NCI-H1436 (cell line): ENCODE measurements at regions not wholly inside any gene's neighbourhood (a gene's known extent, or its start where the extent isn't known, plus 50 kb on each side); places are given as distances from the start of the nearest gene placed in this dataset.

Experiments used
- DNase-seq: peaks from one replicate; lab custom pipeline; 2025; lab: John Stamatoyannopoulos, UW

- DNase-seq: no peak
These were observed 1888.6 kb downstream of the MRPL39 start for GRCh38 chr21:23718446-23719285.

- DNase-seq: no peak
These were observed 1895.1 kb downstream of the MRPL39 start for GRCh38 chr21:23712166-23712565.

GRCh38 chr21:23706431-23706830 lies 1900.8 kb downstream of the MRPL39 start:
- no peak for DNase-seq

- DNase-seq: no peak
These were observed 1907.9 kb downstream of the MRPL39 start for GRCh38 chr21:23699402-23699801.

- no peak for DNase-seq
These were observed 1908.7 kb downstream of the MRPL39 start for GRCh38 chr21:23698619-23699018.

GRCh38 chr21:23695443-23695842 lies 1911.8 kb downstream of the MRPL39 start:
- DNase-seq: no peak

GRCh38 chr21:23694390-23694789 lies 1912.9 kb downstream of the MRPL39 start:
- no peak for DNase-seq

GRCh38 chr21:23690316-23690715 lies 1917.0 kb downstream of the MRPL39 start:
- DNase-seq: no peak

- no peak for DNase-seq
These were observed 1920.4 kb downstream of the MRPL39 start for GRCh38 chr21:23686737-23687523.

- no peak for DNase-seq
These were observed 1922.8 kb downstream of the MRPL39 start for GRCh38 chr21:23684431-23684830.

GRCh38 chr21:23664193-23664694 lies 1943.0 kb downstream of the MRPL39 start:
- DNase-seq: no peak

- DNase-seq: no peak
These were observed 1946.7 kb downstream of the MRPL39 start for GRCh38 chr21:23660560-23660959.

GRCh38 chr21:23644768-23645167 lies 1962.5 kb downstream of the MRPL39 start:
- DNase-seq: no peak

- no peak for DNase-seq
These were observed 1967.6 kb downstream of the MRPL39 start for GRCh38 chr21:23639721-23640120.

GRCh38 chr21:23638131-23638695 lies 1969.1 kb downstream of the MRPL39 start:
- DNase-seq: no peak

GRCh38 chr21:23633447-23633940 lies 1973.8 kb downstream of the MRPL39 start:
- no peak for DNase-seq

- DNase-seq: no peak
These were observed 1983.0 kb downstream of the MRPL39 start for GRCh38 chr21:23624281-23624680.

- no peak for DNase-seq
These were observed 1994.3 kb downstream of the MRPL39 start for GRCh38 chr21:23613014-23613413.

- DNase-seq: no peak
These were observed 1995.1 kb downstream of the MRPL39 start for GRCh38 chr21:23612210-23612609.

GRCh38 chr21:23607782-23608431 lies 1999.4 kb downstream of the MRPL39 start:
- DNase-seq: no peak

GRCh38 chr21:23601549-23601948 lies 2005.7 kb downstream of the MRPL39 start:
- DNase-seq: no peak

GRCh38 chr21:23593582-23593981 lies 2013.7 kb downstream of the MRPL39 start:
- DNase-seq: no peak
